GM12891 (cell line): ENCODE measurements at regions not wholly inside any gene's neighbourhood (a gene's known extent, or its start where the extent isn't known, plus 50 kb on each side); places are given as distances from the start of the nearest gene placed in this dataset.
"Not testable (repeated sequence)": the region's sequence is repeated elsewhere in the genome, so short reads cannot be mapped to it uniquely, and the experiment has no call there.

Experiments used
- PAX5 ChIP-seq: IDR thresholded peaks from 2 replicates; pipeline ENCODE4 v1.6.1; 2011; ENCODE audit warnings: low read length, moderate library complexity, mild to moderate bottlenecking; ENCODE audit not compliant: insufficient read depth, severe bottlenecking
- POLR2A ChIP-seq: IDR thresholded peaks from 2 replicates; pipeline ENCODE4 v1.6.1; 2011; ENCODE audit warnings: low read depth, low read length, control low read depth
- POLR2AphosphoS5 ChIP-seq: IDR thresholded peaks from 2 replicates; pipeline ENCODE4 v1.6.1; 2011; ENCODE audit warnings: low read depth, low read length, control low read depth
- POU2F2 ChIP-seq: IDR thresholded peaks from 2 replicates; pipeline ENCODE4 v1.6.1; 2011; ENCODE audit warnings: low read depth, mild to moderate bottlenecking, control low read depth, low read length, moderate library complexity
- SPI1 ChIP-seq: IDR thresholded peaks from 2 replicates; pipeline ENCODE4 v1.6.1; 2011; ENCODE audit warnings: low read depth, low read length, control low read depth
- TAF1 ChIP-seq: IDR thresholded peaks from 2 replicates; pipeline ENCODE4 v1.6.1; 2011; ENCODE audit warnings: low read depth, low read length, control low read depth

GRCh38 chr3:20560446-20560845, 374.4 kb upstream of the SGO1 start:
- TF ChIP-seq TAF1, POLR2A, POLR2AphosphoS5, SPI1, PAX5, POU2F2: not testable (repeated sequence)
